Stimulated activated CD4-positive, alpha-beta T cell treated with anti-CD3 and anti-CD28 coated beads, Interleukin-2, amount 100 ng/mL, for 48 hours (primary cell): ENCODE measurements at regions not wholly inside any gene's neighbourhood (a gene's known extent, or its start where the extent isn't known, plus 50 kb on each side); places are given as distances from the start of the nearest gene placed in this dataset.

Source experiments
- DNase-seq, 2 donors: peaks; one replicate each; pipeline ENCODE4 v3.0.0-alpha.2; 2020

- DNase-seq: no peak
These were observed 49.7 kb downstream of the GLI2 start for GRCh38 chr2:120785228-120785966.

- DNase-seq: no peak
These were observed 50.6 kb downstream of the GLI2 start for GRCh38 chr2:120786038-120786960.

GRCh38 chr2:120787111-120787821, 51.6 kb downstream of the GLI2 start:
- no peak for DNase-seq

GRCh38 chr2:120787822-120788700, 52.4 kb downstream of the GLI2 start:
- no peak for DNase-seq

GRCh38 chr2:120791243-120791961, 55.7 kb downstream of the GLI2 start:
- DNase-seq: no peak

GRCh38 chr2:120791962-120792297, 56.3 kb downstream of the GLI2 start:
- DNase-seq: no peak

GRCh38 chr2:120793682-120794403, 58.2 kb downstream of the GLI2 start:
- no peak for DNase-seq

- DNase-seq: no peak
These were observed 59.0 kb downstream of the GLI2 start for GRCh38 chr2:120794716-120795115.

- no peak for DNase-seq
These were observed 60.4 kb downstream of the GLI2 start for GRCh38 chr2:120796094-120796493.

- DNase-seq: no peak
These were observed 62.0 kb downstream of the GLI2 start for GRCh38 chr2:120797421-120798221.

GRCh38 chr2:120798567-120799247, 63.0 kb downstream of the GLI2 start:
- DNase-seq: no peak

- no peak for DNase-seq
These were observed 66.5 kb downstream of the GLI2 start for GRCh38 chr2:120802158-120802557.

GRCh38 chr2:120802867-120803484, 67.3 kb downstream of the GLI2 start:
- DNase-seq: no peak

- no peak for DNase-seq
These were observed 68.2 kb downstream of the GLI2 start for GRCh38 chr2:120803764-120804335.

- DNase-seq: no peak
These were observed 68.8 kb downstream of the GLI2 start for GRCh38 chr2:120804459-120804858.

GRCh38 chr2:120805011-120805410, 69.3 kb downstream of the GLI2 start:
- no peak for DNase-seq

- DNase-seq: no peak
These were observed 69.9 kb downstream of the GLI2 start for GRCh38 chr2:120805602-120806001.

GRCh38 chr2:120807751-120808150, 72.1 kb downstream of the GLI2 start:
- DNase-seq: no peak

- no peak for DNase-seq
These were observed 73.5 kb downstream of the GLI2 start for GRCh38 chr2:120809151-120809550.
